ENCODE measurements at regions not wholly inside any gene's neighbourhood (a gene's known extent, or its start where the extent isn't known, plus 50 kb on each side); places are given as distances from the start of the nearest gene placed in this dataset.

DNA sequence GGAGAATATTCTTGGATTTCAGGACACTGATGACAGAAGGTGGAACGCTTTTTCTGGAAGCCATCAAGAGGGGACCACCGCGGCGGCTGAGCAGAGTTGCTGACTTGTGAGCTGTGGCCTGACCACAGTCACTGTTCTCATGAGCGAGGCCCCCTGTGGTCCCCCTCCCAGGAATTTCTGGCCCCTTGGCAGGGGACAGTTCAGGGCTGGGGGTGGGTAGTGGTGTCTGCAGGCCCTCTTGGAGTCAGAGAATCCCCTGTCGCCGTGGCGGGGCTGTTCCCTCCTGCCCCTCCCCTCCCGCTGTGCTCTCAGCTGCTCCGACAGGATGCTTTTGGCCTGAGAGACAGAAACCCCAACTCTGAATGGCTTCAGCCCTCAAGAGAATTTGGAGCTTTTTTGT is 292.0 kb downstream of the SEC14L1 start (continued):
- TF ChIP-seq ZNF460 (CRISPR knock-in tag; IDR thresholded peaks at IDR 0.05; ENCODE audit: borderline replicate concordance), result no peak

DNA sequence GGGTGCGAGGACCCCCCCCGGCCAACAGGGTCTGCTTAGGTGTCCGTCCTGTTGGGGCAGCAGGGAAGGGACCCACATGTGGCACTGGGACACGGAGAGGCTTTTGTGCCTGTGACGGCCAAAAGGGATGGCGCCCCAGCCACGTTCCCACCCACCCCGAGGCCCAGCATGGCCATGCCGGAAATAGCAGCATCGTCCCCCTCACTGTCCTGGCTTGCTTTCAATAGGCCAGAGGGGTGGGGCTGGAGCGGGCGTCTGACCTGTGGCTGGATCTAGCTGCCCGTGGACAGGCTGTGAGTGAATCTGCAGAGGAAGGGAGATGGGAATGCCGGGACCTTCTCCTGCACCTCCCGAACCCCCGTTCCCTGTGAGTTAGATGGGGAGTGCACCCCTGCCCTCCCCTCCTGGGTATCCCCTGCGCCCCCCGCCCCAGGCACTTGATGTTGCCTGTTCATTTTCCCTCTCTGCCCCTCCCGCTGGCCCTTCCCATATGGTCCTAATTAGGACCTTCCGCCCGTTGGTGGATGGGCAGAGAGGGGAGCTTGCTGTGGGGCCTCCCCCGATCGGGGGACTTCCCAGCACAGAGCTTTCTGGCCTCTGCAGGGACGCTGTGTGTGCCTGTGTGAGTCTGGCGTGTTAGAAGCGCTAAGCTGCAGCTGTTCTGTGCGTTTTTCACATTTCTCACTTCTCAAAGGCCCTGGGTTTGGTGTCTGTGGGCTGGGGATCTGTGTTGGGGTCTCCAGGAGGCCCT is 292.8 kb downstream of the SEC14L1 start:
- Histone ChIP-seq H3K9me3 (ENCODE audit: low read length) (no peaks in the 10 kb centered on the region), H3K4me2 (ENCODE audit: low read depth, low read length) (no peak overlapping the region), H3K9ac (ENCODE audit: insufficient read depth, low read depth, low read length) (no peak overlapping the region), H3K27ac (ENCODE audit: extremely low read length, insufficient read depth, low read length) (no peak overlapping the region), H2AFZ (ENCODE audit: low read length) (no peak overlapping the region), H4K20me1 (ENCODE audit: insufficient read depth, low read length) (peaks cover 62% of the 10 kb centered on the region; the same call in 1 of the 2 replicates), H3K79me2 (ENCODE audit: insufficient read depth, low read length) (peaks cover 44% of the 10 kb centered on the region), H3K36me3 (replicated peaks in 1 of 2; ENCODE audit: control insufficient read depth in 1 of 2, insufficient read depth in 2 of 2, low read length in 2 of 2) (peaks cover 26 to 69% of the 10 kb centered on the region in 2 experiments), H3K4me3 (replicated peaks in 1 of 3; ENCODE audit: insufficient read depth in 1 of 3, low read depth in 2 of 3, low read length in 3 of 3) (no peak overlapping the region), H3K4me1 (ENCODE audit: insufficient read depth, low read length) (peaks cover 26% of the 10 kb centered on the region), H3K27me3 (ENCODE audit: control insufficient read depth in 1 of 2, insufficient read depth in 2 of 2, low read length in 2 of 2) (no peaks in the 10 kb centered on the region)
- 95% methylated on average over 24 of the region's 27 CpGs for WGBS (ENCODE audit: low lambda C conversion rate)
- DNase-seq (ENCODE audit: low spot score) (no peak), FAIRE-seq (no peak), ATAC-seq (no peak)
- TF ChIP-seq ZNF260 (CRISPR knock-in tag; IDR thresholded peaks at IDR 0.05; ENCODE audit: borderline replicate concordance, low read depth) (no peak), AGO2 (optimal IDR thresholded peaks at IDR 0.05; ENCODE audit: low read depth, low read length) (peak; percentile 20)
- intact Hi-C loops (cut with micrococcal nuclease; ENCODE audit: unreplicated experiment) (loop anchor here (5.0 kb wide), 1 partner anchor 39 kb away; no protein-coding TSS in a partner anchor), in situ Hi-C loops (cut with HindIII; ENCODE audit: extremely low pct_ligation_motif_present, low pct_unique_long_range_greater_than_20kb) (no loop called here)
- CTCF ChIA-PET (ENCODE audit: low intra/inter-chr PET ratio, low total read pairs), result no interaction called here
- POLR2A ChIA-PET, result no interaction called here
- BruUV-seq (replicated peaks), result no TSS peak

All from HepG2 (cell line).